SK-N-SH (cell line): ENCODE measurements at regions not wholly inside any gene's neighbourhood (a gene's known extent, or its start where the extent isn't known, plus 50 kb on each side); places are given as distances from the start of the nearest gene placed in this dataset.

Experiments
- CTCF ChIA-PET: fragments of 300-600, 350-600 bp; formaldehyde crosslinking; extraction: SDS; loops from one replicate; lab custom pipeline; 2021; lab: Yijun Ruan, JAX
- POLR2A ChIA-PET: fragments of 350-600 bp; sonication (Branson Sonifier 250); formaldehyde crosslinking; extraction: SDS; loops from one replicate; lab custom pipeline; 2020; ENCODE audit warnings: antibody characterized with exemption, inconsistent platforms; lab: Yijun Ruan, JAX
- DNase-seq: peaks from one replicate; pipeline ENCODE4 v3.0.0; 2012
- H2AFZ ChIP-seq: fragments of 200-600 bp; sonication (generic); 2 replicates; pipeline ENCODE4 v1.8.1; 2016; ENCODE audit warnings: antibody characterized with exemption, mild to moderate bottlenecking, low read depth
- H3F3A ChIP-seq: fragments of 200-600 bp; sonication (generic); replicated peaks from 2 replicates; pipeline ENCODE3; 2016; ENCODE audit warnings: antibody characterized with exemption, mild to moderate bottlenecking; ENCODE audit not compliant: insufficient read depth
- H3K27ac ChIP-seq, 2 experiments: fragments of 200-500 bp in 1 of 2; fragments of 200-600 bp in 1 of 2; sonication (Bioruptor generic) in 1 of 2; sonication (generic), shearing (Covaris generic) in 1 of 2; 2 replicates each; pipeline versions ENCODE4 v1.5.1 to v1.6.1; 2014 to 2016; ENCODE audit warnings: low read depth in 2 of 2, inconsistent platforms in 1 of 2, low read length in 1 of 2, mild to moderate bottlenecking in 1 of 2, mixed read lengths in 1 of 2
- H3K27me3 ChIP-seq: fragments of 200-600 bp; sonication (generic), shearing (Covaris generic); 2 replicates; pipeline ENCODE4 v1.6.1; 2016; ENCODE audit warnings: mixed run types; ENCODE audit not compliant: insufficient read depth
- H3K36me3 ChIP-seq, 2 experiments: fragments of 200-500 bp in 1 of 2; fragments of 200-600 bp in 1 of 2; sonication (Bioruptor generic) in 1 of 2; sonication (generic) in 1 of 2; replicated peaks in 1 of 2; 2 replicates each; pipeline versions ENCODE3 to v1.5.1; 2014 to 2016; ENCODE audit warnings: low read length in 1 of 2, mild to moderate bottlenecking in 1 of 2; ENCODE audit not compliant: insufficient read depth in 2 of 2, control insufficient read depth in 1 of 2
- H3K4me1 ChIP-seq, 2 experiments: fragments of 200-500 bp in 1 of 2; fragments of 200-600 bp in 1 of 2; sonication (Bioruptor generic) in 1 of 2; sonication (generic), shearing (Covaris generic) in 1 of 2; 2 replicates each; pipeline versions ENCODE4 v1.5.1 to v1.6.1; 2014 to 2016; ENCODE audit warnings: low read depth in 1 of 2, low read length in 1 of 2, mixed run types in 1 of 2; ENCODE audit not compliant: insufficient read depth in 2 of 2, control insufficient read depth in 1 of 2
- H3K4me2 ChIP-seq: fragments of 200-600 bp; sonication (generic), shearing (Covaris generic); 2 replicates; pipeline ENCODE4 v1.6.1; 2017; ENCODE audit warnings: mixed run types
- H3K4me3 ChIP-seq, 2 experiments: fragments of 200-500 bp in 1 of 2; fragments of 200-600 bp in 1 of 2; sonication (Bioruptor generic) in 1 of 2; sonication (generic), shearing (Covaris generic) in 1 of 2; 2 replicates each; pipeline versions ENCODE4 v1.5.1 to v1.8.1; 2014 to 2016; ENCODE audit warnings: low read depth in 2 of 2, inconsistent platforms in 1 of 2, low read length in 1 of 2, mild to moderate bottlenecking in 1 of 2, mixed read lengths in 1 of 2, moderate library complexity in 1 of 2
- H3K79me2 ChIP-seq: fragments of 200-600 bp; sonication (generic); 2 replicates; pipeline ENCODE4 v1.8.1; 2017; ENCODE audit warnings: mild to moderate bottlenecking; ENCODE audit not compliant: insufficient read depth
- H3K9ac ChIP-seq: fragments of 200-600 bp; sonication (generic); 2 replicates; pipeline ENCODE4 v1.6.1; 2017; ENCODE audit warnings: mixed run types
- H3K9me2 ChIP-seq: fragments of 200-600 bp; sonication (generic); 2 replicates; pipeline ENCODE4 v1.6.1; 2017; ENCODE audit warnings: mixed run types
- H3K9me3 ChIP-seq: fragments of 200-600 bp; sonication (generic); 2 replicates; pipeline ENCODE4 v1.6.1; 2017; ENCODE audit warnings: mixed run types, mild to moderate bottlenecking, moderate library complexity
- H4K20me1 ChIP-seq: fragments of 200-600 bp; sonication (generic); 2 replicates; pipeline ENCODE4 v1.6.1; 2017; ENCODE audit warnings: mild to moderate bottlenecking, mixed run types; ENCODE audit not compliant: insufficient read depth
- CHD2 ChIP-seq: fragments of 150-350 bp; IDR thresholded peaks from 2 replicates; pipeline ENCODE4 v1.6.1; 2018; ENCODE audit warnings: low read length; ENCODE audit not compliant: partially characterized antibody
- ELF1 ChIP-seq: IDR thresholded peaks from 2 replicates; pipeline ENCODE4 v1.4.0; 2012
- GATA2 ChIP-seq: sonication (generic); formaldehyde crosslinking; IDR thresholded peaks from 2 replicates; pipeline ENCODE4 v1.5.0; 2020; ENCODE audit warnings: mild to moderate bottlenecking, missing genetic modification reagents
- JUND ChIP-seq: IDR thresholded peaks from 2 replicates; pipeline ENCODE4 v1.4.0; 2012
- MAX ChIP-seq: IDR thresholded peaks from 2 replicates; pipeline ENCODE4 v1.4.0; 2012; ENCODE audit warnings: low read depth
- NFIC ChIP-seq: IDR thresholded peaks from 2 replicates; pipeline ENCODE4 v1.4.0; 2012; ENCODE audit warnings: borderline replicate concordance
- NRF1 ChIP-seq: IDR thresholded peaks from 2 replicates; pipeline ENCODE4 v1.6.1; 2012; ENCODE audit warnings: low read depth, mild to moderate bottlenecking, low read length
- RAD21 ChIP-seq: IDR thresholded peaks from 2 replicates; pipeline ENCODE4 v1.6.1; 2012; ENCODE audit warnings: mild to moderate bottlenecking, low read length
- RCOR1 ChIP-seq: fragments of 150-350 bp; IDR thresholded peaks from 2 replicates; pipeline ENCODE4 v1.6.1; 2017; ENCODE audit warnings: antibody characterized with exemption, low read length
- TCF12 ChIP-seq: IDR thresholded peaks from 2 replicates; pipeline ENCODE4 v1.4.0; 2012
- TEAD4 ChIP-seq: IDR thresholded peaks from 2 replicates; pipeline ENCODE4 v1.4.0; 2012; ENCODE audit warnings: mild to moderate bottlenecking, borderline replicate concordance; ENCODE audit not compliant: insufficient read depth
- USF2 ChIP-seq: fragments of 150-350 bp; IDR thresholded peaks from 2 replicates; pipeline ENCODE4 v1.6.1; 2017; ENCODE audit warnings: antibody characterized with exemption, low read length, low read depth, borderline replicate concordance
- YY1 ChIP-seq: IDR thresholded peaks from 2 replicates; pipeline ENCODE4 v1.4.0; 2012; ENCODE audit warnings: low read depth, mild to moderate bottlenecking
- WGBS: methylation state at CpG from one replicate; pipeline ENCODE4 v1.1.6; 2017; ENCODE audit warnings: low lambda C conversion rate; 5-methylcytosine and 5-hydroxymethylcytosine counted together
- TF ChIP-seq, protein P1 (sequence below): IDR thresholded peaks from 2 replicates; pipeline ENCODE4 v1.4.0; 2012; ENCODE audit warnings: low read depth, borderline replicate concordance

DNA sequence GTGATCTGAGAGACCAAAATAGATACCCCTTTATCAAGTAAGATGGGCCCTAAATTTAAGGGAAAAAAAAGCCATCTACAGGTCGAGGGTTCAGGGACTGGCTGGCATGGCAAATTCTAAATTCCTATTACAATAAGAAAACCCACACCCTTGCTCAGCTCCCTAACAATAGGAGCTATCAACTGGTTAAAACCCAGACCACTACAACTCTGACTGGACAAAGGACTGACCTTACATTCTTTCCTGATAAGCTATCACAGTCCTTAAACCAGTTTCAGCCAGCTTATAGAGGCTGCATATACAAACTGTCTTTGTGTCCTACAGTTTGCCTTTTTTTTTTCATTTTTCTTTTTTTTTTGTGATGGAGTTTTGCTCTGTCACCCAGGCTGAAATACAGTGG, 803.6 kb downstream of the NR2F1-AS1 start:
- TF ChIP-seq GATA2, result no peak
- TF ChIP-seq, protein P1, sequence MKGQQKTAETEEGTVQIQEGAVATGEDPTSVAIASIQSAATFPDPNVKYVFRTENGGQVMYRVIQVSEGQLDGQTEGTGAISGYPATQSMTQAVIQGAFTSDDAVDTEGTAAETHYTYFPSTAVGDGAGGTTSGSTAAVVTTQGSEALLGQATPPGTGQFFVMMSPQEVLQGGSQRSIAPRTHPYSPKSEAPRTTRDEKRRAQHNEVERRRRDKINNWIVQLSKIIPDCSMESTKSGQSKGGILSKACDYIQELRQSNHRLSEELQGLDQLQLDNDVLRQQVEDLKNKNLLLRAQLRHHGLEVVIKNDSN, result no peak
- TF ChIP-seq USF2, result no peak
- TF ChIP-seq TEAD4, result no peak
- TF ChIP-seq MAX, result no peak
- no peak for TF ChIP-seq YY1
- TF ChIP-seq NRF1, result no peak
- no peak for TF ChIP-seq NFIC
- TF ChIP-seq JUND, result no peak
- TF ChIP-seq ELF1, result no peak
- no peak for TF ChIP-seq RCOR1
- no peak for TF ChIP-seq TCF12
- TF ChIP-seq RAD21, result no peak
- no peak overlapping the region for H3K4me2 ChIP-seq
- POLR2A ChIA-PET, result no interaction called here
- H3K4me1 ChIP-seq, result no peaks in the 10 kb centered on the region; a peak in 1 of 4 replicates
- no peaks in the 10 kb centered on the region for H3K27me3 ChIP-seq
- no peak overlapping the region for H3K27ac ChIP-seq
- no peaks in the 10 kb centered on the region for H3F3A ChIP-seq
- H3K9me3 ChIP-seq, result no peaks in the 10 kb centered on the region
- no peaks in the 10 kb centered on the region for H3K36me3 ChIP-seq
- 57% methylated on average over 1 of the region's 1 CpG for WGBS
- DNase-seq, result no peak
- CTCF ChIA-PET, result no interaction called here
- H3K9ac ChIP-seq, result no peak overlapping the region
- no peak overlapping the region for H2AFZ ChIP-seq
- no peak overlapping the region for H3K4me3 ChIP-seq
- no peaks in the 10 kb centered on the region for H3K9me2 ChIP-seq
- H3K79me2 ChIP-seq, result no peaks in the 10 kb centered on the region
- no peaks in the 10 kb centered on the region for H4K20me1 ChIP-seq

DNA sequence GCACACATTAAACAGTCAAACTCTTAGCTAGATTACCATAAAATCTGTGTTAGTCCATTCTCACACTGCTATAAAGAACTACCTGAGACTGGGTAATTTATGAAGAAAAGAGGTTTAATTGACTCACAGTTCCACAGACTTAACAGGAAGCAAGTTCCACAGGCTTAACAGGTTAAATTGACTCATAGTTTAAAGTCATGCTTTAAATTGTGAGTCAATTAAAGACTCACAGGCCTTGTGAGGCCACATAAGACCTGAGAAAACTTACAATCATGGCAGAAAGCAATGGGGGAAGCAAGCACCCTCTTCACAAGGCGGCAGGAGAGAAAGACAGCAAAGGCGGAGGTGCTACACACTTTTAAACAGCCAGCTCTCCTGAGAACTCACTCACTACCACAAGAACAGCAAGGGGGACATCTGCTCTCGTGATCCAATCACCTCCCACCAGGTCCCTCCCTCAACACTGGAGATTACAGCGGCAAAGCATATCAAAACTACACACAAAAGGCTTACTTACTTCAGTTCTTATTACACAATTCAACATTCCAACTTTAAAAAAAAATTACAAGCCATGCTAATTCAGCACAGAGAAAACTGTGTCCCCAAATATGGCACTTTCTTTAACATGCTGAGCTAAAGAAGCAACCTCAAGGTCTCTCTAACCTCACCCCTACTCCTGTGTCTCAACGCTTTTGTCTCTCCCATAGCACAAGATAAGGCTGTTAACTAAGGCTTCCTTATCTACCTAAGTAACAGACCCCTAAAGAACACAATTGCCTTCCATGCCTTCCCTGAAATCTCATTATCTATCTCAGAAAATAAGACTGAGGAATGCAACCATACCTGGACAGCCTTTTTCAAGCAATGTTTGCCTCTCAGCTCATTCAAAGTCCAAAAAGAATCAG, 805.1 kb downstream of the NR2F1-AS1 start:
- no peaks in the 10 kb centered on the region for H3K9me2 ChIP-seq
- H3K36me3 ChIP-seq, result no peaks in the 10 kb centered on the region
- H3K9me3 ChIP-seq, result no peaks in the 10 kb centered on the region
- TF ChIP-seq NRF1 (no peak), CHD2 (no peak)
- H3K4me2 ChIP-seq, result no peak overlapping the region
- no peak overlapping the region for H2AFZ ChIP-seq
- 91% methylated on average over 5 of the region's 5 CpGs for WGBS
- no peaks in the 10 kb centered on the region; a peak in 1 of 4 replicates for H3K4me1 ChIP-seq
- ChIA-PET CTCF (interaction anchor here (0.9 kb wide), 1 partner anchor 15 kb away, joined by 4 read pairs; no protein-coding TSS in a partner anchor), POLR2A (no interaction called here)
- H3F3A ChIP-seq, result no peaks in the 10 kb centered on the region
- no peaks in the 10 kb centered on the region for H3K27me3 ChIP-seq
- H3K27ac ChIP-seq, result no peak overlapping the region
- no peaks in the 10 kb centered on the region for H4K20me1 ChIP-seq
- H3K9ac ChIP-seq, result no peak overlapping the region
- DNase-seq, result no peak
- no peaks in the 10 kb centered on the region for H3K79me2 ChIP-seq
- H3K4me3 ChIP-seq, result no peak overlapping the region
